ENCODE measurements at regions not wholly inside any gene's neighbourhood (a gene's known extent, or its start where the extent isn't known, plus 50 kb on each side); places are given as distances from the start of the nearest gene placed in this dataset.

DNA sequence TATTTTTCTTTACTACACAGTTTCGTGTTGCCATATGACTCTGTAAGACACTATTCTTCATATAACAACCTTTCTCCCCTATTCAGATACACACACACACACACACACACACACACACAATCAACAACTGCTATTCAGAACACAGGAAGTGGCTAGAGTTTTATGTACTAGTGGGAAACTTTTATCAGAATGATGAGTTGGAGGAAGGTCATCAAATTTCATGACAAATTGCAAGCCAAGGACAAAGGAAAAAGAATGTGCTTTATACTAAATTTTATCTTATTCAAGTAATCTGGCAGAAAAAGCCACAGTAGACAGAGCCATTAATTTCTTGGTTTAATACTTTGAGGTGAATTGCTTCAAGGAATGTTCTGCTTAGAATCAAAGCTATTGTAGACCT, 899.8 kb downstream of the ROBO2 start:
- H3K27me3 ChIP-seq, result no peaks in the 10 kb centered on the region
- DNase-seq, result peak in 1 of 7 donors; percentile 2
- H3K36me3 ChIP-seq (replicated peaks in 1 of 2), result no peaks in the 10 kb centered on the region
- TF ChIP-seq, protein P1, sequence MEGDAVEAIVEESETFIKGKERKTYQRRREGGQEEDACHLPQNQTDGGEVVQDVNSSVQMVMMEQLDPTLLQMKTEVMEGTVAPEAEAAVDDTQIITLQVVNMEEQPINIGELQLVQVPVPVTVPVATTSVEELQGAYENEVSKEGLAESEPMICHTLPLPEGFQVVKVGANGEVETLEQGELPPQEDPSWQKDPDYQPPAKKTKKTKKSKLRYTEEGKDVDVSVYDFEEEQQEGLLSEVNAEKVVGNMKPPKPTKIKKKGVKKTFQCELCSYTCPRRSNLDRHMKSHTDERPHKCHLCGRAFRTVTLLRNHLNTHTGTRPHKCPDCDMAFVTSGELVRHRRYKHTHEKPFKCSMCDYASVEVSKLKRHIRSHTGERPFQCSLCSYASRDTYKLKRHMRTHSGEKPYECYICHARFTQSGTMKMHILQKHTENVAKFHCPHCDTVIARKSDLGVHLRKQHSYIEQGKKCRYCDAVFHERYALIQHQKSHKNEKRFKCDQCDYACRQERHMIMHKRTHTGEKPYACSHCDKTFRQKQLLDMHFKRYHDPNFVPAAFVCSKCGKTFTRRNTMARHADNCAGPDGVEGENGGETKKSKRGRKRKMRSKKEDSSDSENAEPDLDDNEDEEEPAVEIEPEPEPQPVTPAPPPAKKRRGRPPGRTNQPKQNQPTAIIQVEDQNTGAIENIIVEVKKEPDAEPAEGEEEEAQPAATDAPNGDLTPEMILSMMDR (IDR thresholded peaks at IDR 0.05), result no peak
- no peak for TF ChIP-seq POLR2A (IDR thresholded peaks at IDR 0.05)
- no peak overlapping the region for H3K4me3 ChIP-seq
- no peaks in the 10 kb centered on the region for H3K9me3 ChIP-seq (replicated peaks in 1 of 3)
- intact Hi-C loops (cut with DNase I), result no loop called here
- no peak overlapping the region for H3K27ac ChIP-seq
- 22 to 28% (median 26%) methylated on average over 1 of the region's 1 CpG for WGBS, 4 donors
- peaks cover 0 to 10% of the 10 kb centered on the region in 2 donors for H3K4me1 ChIP-seq (replicated peaks in 1 of 2)

DNA sequence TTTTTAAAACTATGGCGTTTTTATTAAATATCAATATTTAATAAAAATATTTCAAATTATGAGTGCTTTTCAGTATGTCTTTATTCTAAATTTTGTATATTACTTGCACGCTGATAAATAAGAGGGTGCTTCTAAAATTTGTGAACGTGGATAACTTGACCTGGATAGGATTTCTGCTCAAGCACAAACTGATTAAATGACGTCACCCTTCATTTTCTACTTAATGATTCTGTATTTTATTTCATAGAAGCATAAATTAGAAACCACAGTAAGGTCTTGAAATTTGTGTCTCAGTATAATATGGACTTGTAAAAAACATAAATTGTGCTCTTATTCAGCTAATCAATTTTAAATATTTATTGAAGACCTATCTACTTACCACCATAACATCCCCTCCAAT, 903.7 kb downstream of the ROBO2 start:
- no peak overlapping the region for H3K27ac ChIP-seq
- H3K36me3 ChIP-seq (replicated peaks in 1 of 2), result no peaks in the 10 kb centered on the region
- 83 to 89% (median 86%) methylated on average over 4 of the region's 4 CpGs for WGBS, 4 donors
- no peak overlapping the region for H3K4me3 ChIP-seq
- intact Hi-C loops (cut with DNase I), result no loop called here
- H3K27me3 ChIP-seq, result no peaks in the 10 kb centered on the region
- TF ChIP-seq, protein P1 (IDR thresholded peaks at IDR 0.05), result no peak
- TF ChIP-seq POLR2A (IDR thresholded peaks at IDR 0.05), result no peak
- H3K9me3 ChIP-seq (replicated peaks in 1 of 3), result no peaks in the 10 kb centered on the region
- peaks cover 0 to 10% of the 10 kb centered on the region in 2 donors for H3K4me1 ChIP-seq (replicated peaks in 1 of 2)
- DNase-seq, result no peak

DNA sequence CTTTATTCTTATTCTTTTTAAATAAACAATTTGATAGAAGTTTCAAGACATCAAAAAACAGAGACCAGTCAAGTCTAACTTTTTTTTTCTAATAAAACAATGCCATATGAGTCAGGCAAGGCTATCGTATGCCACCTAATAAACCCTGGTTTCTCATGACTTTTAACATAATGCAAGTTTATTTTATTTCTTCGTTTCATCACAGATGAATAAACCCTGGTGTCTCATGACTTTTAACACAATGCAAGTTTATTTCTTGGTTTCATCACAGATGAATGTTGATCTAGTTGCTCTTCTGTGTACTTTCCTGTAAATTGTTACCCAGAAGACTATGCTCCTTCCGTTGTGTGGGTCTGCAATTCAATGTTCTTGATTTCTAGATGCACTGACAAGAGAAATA, 905.4 kb downstream of the ROBO2 start:
- no peak overlapping the region for H3K27ac ChIP-seq
- DNase-seq, result no peak
- no peaks in the 10 kb centered on the region for H3K36me3 ChIP-seq (replicated peaks in 1 of 2)

DNA sequence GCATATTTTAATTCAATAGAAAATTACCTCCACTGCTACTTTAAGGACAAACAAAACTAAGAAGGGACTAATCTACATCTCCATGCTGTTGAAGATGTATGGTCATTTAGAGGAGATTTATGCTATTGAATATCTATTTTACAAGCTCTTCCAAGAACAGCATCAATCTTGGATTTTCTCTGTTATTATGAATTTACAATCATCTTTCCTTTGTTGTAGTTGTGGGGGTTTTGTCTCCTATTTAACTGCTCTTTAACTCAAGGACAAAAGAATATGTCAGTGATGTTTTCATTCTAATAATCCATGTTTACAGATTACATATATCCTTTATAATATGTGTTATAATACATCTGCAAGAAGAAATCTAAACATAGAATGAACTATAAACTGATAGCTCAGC, 907.8 kb downstream of the ROBO2 start:
- DNase-seq, result no peak
- TF ChIP-seq, protein P1 (IDR thresholded peaks at IDR 0.05), result no peak
- TF ChIP-seq POLR2A (IDR thresholded peaks at IDR 0.05), result no peak
- no peaks in the 10 kb centered on the region for H3K36me3 ChIP-seq (replicated peaks in 1 of 2)
- no peaks in the 10 kb centered on the region for H3K4me1 ChIP-seq (replicated peaks in 1 of 2)
- no peaks in the 10 kb centered on the region for H3K9me3 ChIP-seq (replicated peaks in 1 of 3)
- intact Hi-C loops (cut with DNase I), result no loop called here
- no peak overlapping the region for H3K27ac ChIP-seq
- no peaks in the 10 kb centered on the region for H3K27me3 ChIP-seq
- no peak overlapping the region for H3K4me3 ChIP-seq

More for the DNA sequence above, 905.4 kb downstream of the ROBO2 start:
- peaks cover 0 to 4% of the 10 kb centered on the region in 2 donors for H3K4me1 ChIP-seq (replicated peaks in 1 of 2)
- no peak for TF ChIP-seq POLR2A (IDR thresholded peaks at IDR 0.05)
- TF ChIP-seq, protein P1 (IDR thresholded peaks at IDR 0.05), result no peak
- 70 to 91% (median 75%) methylated on average over 3 of the region's 3 CpGs for WGBS, 4 donors
- no peaks in the 10 kb centered on the region for H3K9me3 ChIP-seq (replicated peaks in 1 of 3)
- no peak overlapping the region for H3K4me3 ChIP-seq
- intact Hi-C loops (cut with DNase I), result no loop called here
- no peaks in the 10 kb centered on the region for H3K27me3 ChIP-seq

Data from adrenal gland (tissue), 9 donors.